ENCODE measurements at regions not wholly inside any gene's neighbourhood (a gene's known extent, or its start where the extent isn't known, plus 50 kb on each side); places are given as distances from the start of the nearest gene placed in this dataset.

DNA sequence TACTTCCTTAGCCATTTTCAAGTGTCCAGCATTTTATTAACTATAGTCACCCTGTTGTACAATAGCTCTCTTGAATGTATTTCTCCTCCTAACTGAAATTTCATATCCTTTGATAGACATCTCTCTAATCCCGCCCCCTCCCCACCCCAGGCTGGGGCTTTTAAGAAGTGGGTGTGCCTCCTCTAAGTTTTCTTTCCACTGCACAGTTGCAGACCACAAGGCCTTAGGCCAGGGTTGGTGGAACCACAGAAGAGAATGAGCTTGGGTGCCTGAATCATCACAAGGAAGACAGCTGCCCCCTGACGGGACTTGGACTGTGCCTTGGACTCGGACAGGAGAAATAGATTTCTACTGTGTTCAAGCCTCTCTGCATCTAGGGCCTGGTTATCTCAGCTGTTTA is 193.4 kb downstream of the HAUS1 start:
- no peak for DNase-seq

GRCh38 chr18:46298511-46298910 is 194.3 kb downstream of the HAUS1 start:
- no peak for DNase-seq

GRCh38 chr18:46299465-46300008 is 195.4 kb downstream of the HAUS1 start:
- DNase-seq = no peak

DNA sequence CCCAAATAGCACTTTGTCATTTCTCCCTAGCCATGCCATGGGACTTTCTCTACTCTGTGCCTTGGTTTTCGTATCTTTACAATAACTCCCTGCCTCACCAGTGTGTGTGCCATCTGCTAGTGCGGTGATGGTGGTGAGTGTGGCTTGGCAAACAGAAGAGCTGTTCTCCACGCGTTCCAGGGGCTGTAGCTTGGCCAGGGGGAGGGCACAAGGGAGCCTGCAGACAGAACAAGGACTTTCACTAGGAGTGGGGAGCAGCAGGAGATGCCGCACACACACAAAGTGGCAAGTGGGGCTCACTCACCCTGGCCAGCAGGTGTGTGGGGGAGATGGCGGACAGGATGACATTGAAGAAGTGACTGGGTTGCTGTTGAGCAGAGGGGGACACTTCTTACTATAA is 196.9 kb downstream of the HAUS1 start:
- no peak for DNase-seq

- no peak for DNase-seq
Measured at GRCh38 chr18:46301571-46301970, 197.4 kb downstream of the HAUS1 start.

- no peak for DNase-seq
Measured at GRCh38 chr18:46302528-46303485, 198.6 kb downstream of the HAUS1 start.

DNA sequence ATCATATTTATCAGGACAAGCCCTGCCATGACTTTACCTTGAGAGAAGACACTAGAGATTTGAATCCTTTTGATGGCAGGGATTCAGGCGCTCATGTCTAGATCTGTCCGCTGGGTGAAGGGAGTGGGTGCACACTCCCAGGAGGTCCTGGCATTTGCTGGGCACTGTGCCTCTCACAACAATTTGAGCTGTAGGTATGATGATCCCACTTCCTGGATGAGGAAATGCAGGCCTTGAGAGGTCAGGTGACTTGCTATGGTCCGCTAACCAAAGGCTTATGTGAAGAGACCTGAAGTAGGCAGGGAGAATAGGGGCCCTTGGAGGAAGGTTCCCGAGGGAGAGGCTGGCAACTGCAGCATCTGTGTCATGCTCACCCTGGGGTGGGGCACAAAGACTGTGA is 206.1 kb downstream of the HAUS1 start:
- DNase-seq = no peak

- DNase-seq = no peak
Measured at GRCh38 chr18:46310675-46311345, 206.6 kb downstream of the HAUS1 start.

GRCh38 chr18:46311491-46311890 is 207.3 kb downstream of the HAUS1 start:
- no peak for DNase-seq

DNA sequence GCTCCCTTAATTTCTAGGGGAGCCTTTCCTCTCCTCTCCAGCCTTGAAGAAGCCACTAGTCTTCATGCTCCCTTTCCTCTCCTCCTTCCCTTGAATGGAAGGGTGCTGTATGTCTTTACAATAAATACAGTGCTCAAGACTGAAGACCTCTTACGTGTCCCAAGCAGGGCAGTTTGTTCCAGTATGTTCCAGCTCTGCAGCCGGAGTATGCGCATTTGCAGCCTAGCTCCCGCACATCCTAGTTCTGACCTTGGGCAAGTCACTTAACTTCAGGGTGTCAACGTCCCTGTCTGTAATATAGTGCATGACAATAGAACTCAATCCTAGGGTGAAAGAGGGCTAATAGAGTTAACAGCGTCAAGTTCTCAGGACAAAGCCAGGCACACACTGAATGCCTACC is 208.0 kb downstream of the HAUS1 start:
- no peak for DNase-seq

DNA sequence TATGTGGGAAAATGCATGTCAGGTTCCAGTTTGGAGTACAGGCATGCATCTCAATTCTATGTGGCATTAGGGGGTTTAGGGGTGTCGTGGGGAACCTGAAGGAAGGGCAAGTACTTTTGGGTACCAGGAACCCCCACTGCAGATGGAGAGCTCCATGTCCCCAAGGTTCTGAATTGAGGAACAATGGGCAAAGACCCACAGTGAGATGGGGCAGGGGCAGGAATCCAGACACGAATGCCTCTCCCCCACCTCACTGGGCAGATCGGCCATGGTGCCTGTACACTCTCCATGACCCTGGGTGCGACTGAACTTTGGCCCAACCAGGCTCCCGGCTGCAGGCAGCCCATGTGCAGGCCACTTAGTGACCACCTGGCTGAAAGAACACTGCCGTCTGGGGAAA is 209.3 kb downstream of the HAUS1 start:
- DNase-seq = no peak

- no peak for DNase-seq
Measured at GRCh38 chr18:46314011-46314410, 209.8 kb downstream of the HAUS1 start.

DNA sequence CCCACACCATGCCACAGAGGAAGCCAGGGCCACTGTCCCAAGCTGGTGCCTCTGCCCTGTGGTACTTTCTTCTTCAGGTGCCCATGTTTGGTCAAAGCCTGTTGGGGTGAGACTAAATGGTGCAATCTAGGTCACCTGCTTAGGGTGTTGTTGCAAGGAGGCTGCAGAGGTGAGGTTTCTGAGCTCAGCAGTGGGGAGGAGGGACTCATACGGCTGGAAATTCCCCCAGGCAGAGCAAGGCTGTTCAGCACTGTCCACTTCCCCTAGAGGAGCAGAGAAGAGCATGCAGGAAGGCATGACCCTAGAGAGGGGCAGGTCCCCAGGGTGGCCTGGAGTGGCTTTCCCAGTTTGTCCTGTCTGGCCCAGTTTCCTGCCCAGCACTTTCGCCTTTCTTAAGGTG is 211.0 kb downstream of the HAUS1 start:
- DNase-seq = no peak

- DNase-seq = no peak
Measured at GRCh38 chr18:46318356-46318755, 214.2 kb downstream of the HAUS1 start.

DNA sequence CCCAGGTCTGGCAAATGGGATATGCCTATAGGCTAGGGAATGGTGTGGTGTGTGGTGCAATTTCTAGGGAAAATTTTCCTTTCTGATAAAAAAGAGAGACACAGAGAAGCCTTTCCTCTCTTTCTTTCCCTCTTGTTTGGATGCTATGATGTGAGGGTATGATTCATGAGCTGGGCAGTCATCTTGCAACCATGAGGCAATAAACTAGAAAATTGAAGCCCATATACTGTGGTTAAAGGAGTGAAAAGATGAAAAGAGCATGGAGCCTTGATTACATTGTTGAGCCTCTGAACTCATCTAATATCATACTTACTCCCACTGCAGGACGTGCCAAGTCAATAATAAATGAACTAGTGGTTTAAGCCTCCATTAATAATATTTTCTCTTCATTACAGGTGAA is 215.6 kb downstream of the HAUS1 start:
- no peak for DNase-seq

DNA sequence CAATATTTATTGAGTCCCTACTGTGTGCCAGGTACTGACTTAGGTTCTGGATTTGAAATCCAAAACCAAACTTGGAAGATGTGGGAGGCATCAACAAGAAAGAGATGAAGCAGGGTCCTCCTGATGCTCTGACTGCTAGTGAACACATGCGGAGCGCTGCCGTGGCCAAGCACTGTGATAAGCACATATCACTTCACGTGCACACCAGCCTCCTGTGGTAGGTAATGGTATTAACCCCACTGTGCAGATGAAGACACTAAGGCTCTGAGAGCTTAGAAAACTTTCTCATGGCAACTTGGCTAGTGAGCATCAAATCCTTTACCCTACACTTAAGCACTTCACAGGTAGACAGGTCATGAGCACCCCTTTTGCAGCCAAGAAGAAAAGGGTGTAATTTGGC is 216.1 kb downstream of the HAUS1 start:
- DNase-seq = no peak

DNA sequence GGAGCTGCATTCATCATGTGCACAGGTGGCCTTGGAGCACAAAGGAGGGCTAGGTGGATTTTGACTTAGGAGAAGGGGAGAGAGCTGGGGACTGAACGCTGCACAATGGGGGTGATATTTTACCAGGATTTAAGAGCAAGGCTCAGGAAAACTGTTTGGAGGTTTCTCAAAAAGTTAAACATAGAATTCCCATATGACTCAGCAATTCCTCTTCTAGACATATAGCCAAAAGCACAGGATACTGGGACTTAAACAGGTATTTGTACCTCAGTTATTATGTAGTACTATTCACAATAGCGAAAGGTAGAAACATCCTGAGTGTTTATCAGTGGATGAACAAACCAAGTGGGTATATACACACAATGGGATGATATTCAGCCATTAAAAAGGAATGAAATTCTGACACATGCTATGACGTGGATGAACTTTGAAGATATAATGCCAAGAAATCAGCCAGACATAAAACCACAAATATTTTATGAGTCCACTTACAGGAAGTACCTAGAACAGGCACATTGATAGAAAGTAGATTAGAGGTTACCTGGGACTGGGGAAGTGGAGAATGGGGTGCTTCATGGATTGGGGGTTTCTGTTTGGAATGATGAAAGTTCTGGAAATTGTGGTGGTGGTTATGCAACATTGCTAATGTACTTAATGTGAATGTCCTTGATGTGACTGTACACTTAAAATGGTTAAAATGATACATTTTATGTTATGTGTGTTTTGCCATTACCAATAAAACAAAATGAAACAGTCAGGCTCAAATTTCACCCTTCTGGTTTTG is 216.9 kb downstream of the HAUS1 start:
- DNase-seq = no peak

DNA sequence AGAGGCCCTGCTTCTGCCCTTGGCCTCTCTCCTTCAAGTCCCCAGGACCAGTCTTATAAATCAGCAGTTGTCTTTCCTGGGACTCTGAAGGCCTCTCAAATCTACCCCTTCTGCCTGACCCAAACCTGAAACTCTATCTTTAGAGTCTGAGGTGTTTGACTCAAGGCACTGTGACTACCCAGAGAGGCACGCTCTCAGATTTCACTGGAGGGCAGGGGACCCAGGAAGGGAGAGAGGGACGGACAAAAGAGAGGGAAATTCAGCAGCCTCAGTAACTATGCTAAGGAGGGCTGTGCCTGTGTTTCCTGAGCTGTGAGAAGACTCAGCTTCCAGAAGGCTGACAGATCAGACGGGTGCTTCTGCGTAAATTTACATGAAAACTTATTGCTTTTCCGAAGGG is 217.8 kb downstream of the HAUS1 start:
- no peak for DNase-seq

GRCh38 chr18:46322411-46322891 is 218.3 kb downstream of the HAUS1 start:
- DNase-seq = no peak

DNA sequence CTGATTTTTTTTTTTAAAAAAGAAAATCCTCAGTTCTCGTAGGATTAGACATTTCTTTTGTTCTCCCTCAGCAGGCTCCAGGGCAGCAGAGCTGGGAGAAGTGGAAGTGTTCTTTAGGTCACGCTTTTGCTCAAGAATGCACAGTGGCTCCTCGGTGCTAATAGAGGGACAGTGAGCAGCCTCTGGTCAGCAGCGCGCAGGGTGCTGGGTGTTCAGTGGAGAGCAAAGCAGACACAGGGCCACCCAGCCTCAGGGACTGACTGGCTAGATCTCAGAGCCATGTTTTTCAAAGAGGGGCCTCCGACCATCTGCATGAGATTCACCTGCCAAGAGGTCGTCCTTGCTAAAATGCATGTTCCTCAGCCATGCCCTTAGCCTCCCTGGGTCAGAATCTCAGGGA is 218.8 kb downstream of the HAUS1 start:
- no peak for DNase-seq

DNA sequence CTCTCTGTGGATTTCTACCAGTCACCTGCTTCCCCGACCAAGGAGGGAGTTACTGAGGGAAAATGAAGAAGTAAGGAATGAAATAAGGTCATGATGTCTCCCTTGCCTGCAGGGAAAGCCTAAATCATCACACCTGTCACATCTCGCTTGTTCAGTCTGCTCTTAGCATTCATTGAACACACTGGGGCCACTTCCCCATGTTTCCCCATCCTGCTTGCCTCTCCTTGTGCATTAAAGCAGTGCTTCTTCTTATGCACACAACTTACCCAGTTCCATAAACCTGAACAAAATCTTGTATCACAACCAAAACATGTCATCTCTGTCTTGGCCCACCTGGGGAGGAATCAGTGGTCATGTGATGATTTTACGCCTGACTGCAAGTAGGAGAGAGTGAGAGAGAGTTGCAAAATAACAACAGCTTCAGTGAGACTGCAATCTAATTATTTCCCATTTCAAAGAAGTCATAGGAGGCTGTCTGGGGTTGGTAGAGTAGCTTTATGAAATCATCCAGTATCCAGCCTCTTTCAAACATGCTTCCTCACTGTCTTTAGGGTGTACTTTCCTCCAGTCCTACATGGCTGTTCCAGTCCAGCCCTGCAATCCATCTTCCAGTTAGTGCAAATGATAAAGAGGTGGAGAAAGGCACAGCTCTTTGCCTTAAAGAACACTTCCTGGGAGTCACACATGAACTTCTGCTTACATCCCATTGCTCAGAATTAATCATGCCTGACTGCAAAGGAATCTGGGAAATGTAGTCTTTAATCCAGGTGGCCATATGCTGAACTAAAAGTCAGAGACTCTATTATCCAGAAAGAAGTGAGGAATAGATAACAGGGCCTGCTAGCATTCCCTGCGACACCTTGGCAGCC is 220.1 kb downstream of the HAUS1 start:
- DNase-seq = no peak

DNA sequence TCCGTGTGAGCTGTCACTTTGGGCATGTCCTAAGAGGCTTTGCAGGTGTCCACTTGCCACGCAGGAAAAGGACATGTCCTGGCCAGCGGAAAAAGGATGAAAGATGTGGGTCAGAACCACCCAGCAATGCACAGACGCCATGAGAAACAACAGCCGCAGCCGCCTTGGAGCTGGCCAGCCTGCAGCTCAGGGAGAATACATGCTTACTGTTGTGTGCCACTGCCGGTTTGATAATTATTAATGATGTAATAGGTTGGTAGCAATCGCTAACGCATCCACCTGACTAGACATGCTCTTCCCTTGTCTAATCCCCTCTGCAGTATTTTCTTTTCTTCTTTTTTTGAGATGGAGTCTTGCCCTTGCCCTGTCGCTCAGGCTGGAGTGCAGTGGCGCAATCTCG is 221.7 kb downstream of the HAUS1 start:
- DNase-seq = no peak
